ENCODE measurements at regions not wholly inside any gene's neighbourhood (a gene's known extent, or its start where the extent isn't known, plus 50 kb on each side); places are given as distances from the start of the nearest gene placed in this dataset.
A peak's percentile ranks its signal among the peaks of the same experiment; 100 is the strongest.

DNA sequence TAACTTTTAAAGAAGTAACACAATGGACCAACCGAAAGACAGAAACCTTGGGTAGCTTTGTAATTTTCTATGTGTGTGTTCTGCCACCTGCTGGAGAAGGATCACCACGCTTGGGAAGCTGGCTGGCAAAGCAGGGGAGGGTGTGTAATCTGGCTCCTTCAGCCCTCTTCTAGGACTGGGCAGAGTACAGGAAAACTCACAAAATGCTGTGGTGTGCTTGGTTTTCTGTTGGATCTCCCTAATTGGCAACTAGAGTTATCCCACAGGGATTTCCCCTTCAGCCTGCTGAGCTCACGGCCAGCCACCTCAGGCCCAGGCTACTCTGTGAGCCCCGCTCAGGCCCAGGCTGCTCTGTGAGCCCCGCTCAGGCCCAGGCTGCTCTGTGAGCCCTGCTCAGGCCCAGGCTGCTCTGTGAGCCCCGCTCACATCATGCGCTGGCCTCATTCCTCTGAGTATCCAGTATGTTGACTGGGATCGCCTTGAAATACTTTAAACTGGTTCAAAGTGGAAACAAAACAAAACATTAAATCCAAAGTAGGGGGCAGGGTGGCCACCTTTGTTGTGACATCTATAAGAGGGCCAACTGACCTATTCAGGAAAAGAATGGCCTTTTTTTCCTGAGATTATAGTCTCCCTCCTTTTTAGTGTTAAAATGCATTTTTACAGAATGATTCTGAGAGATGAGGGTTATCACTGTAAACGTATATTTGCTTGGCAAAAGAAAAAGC lies 52.0 kb upstream of the RNU6-8 start:
- no peak overlapping the region for H3K4me3 ChIP-seq (ENCODE audit: low read length)
- DNase-seq (ENCODE audit: low read depth): peak; percentile 78
- peak; percentile 87 for TF ChIP-seq CTCF (IDR thresholded peaks at IDR 0.05; ENCODE audit: insufficient read depth, low read depth, low read length, missing control alignments)

GRCh38 chr14:32255789-32256188 lies 52.7 kb upstream of the RNU6-8 start:
- no peak for TF ChIP-seq CTCF (IDR thresholded peaks at IDR 0.05; ENCODE audit: insufficient read depth, low read depth, low read length, missing control alignments)
- DNase-seq (ENCODE audit: low read depth): no peak
- no peak overlapping the region for H3K4me3 ChIP-seq (ENCODE audit: low read length)

GRCh38 chr14:32256576-32256975 lies 53.5 kb upstream of the RNU6-8 start:
- no peak overlapping the region for H3K4me3 ChIP-seq (ENCODE audit: low read length)
- no peak for DNase-seq (ENCODE audit: low read depth)
- no peak for TF ChIP-seq CTCF (IDR thresholded peaks at IDR 0.05; ENCODE audit: insufficient read depth, low read depth, low read length, missing control alignments)

DNA sequence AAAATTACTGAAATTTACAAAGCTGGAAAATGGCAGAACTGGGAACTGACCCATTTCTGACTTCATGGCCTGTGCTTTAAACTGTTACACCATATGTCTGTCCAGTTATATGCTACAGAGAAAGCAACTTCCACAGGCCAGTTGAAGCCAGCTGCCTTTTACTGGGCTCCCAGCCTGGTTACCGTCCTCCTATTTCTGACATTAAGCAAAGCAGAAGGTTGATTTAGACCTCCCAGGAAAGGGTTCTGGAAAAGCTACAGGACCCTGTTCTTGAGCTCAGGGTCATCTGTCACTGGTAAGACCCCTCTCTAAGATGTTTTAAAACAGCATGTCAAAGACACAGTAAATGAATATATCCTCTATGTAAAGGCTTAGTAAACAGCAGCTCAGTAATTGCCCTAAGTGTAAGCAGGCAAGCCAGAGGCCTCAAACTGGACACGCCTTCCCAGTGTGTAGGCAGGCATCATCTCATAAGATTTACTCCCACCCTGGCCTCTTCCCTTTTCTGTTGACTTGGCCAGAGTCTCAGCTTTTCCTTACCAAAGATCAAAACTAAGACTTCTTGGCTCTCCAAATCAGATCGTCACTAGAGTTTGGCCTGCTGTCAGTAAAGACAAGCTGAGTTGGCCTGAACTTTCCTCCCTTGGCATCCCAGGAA lies 55.4 kb upstream of the RNU6-8 start:
- no peak for TF ChIP-seq CTCF (IDR thresholded peaks at IDR 0.05; ENCODE audit: insufficient read depth, low read depth, low read length, missing control alignments)
- no peak for DNase-seq (ENCODE audit: low read depth)
- H3K4me3 ChIP-seq (ENCODE audit: low read length): no peak overlapping the region

DNA sequence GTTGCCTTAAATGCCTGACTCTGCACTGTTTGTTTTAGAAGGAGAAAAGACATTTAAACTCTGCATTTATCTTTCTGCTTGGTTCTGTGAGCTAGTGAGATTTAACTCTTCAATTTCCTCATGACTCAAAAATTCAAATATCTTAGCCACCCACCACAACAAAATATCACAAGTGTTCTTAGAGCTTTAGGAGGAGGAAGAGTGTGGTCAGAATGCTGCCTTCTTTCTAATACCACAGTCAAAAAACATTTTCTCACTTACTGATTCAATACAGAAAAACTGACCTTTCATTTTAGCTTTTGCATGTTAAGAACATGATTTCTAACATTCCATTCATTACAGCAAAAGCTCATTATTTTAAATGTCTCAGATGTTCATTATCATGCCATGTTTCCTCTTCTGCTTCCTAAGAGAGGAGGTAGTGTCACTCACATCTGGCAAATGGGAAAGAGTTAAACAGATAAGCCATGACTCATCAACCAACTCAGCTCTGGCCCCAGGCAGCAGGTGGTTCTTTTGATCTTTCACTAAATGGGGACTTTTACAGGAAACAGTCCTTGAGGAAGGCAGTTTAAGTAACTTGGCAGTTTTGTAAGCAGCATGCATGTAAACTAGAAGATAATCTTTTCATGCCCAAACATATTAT lies 56.4 kb upstream of the RNU6-8 start:
- TF ChIP-seq CTCF (IDR thresholded peaks at IDR 0.05; ENCODE audit: insufficient read depth, low read depth, low read length, missing control alignments): no peak
- H3K4me3 ChIP-seq (ENCODE audit: low read length): no peak overlapping the region
- peak; percentile 88 for DNase-seq (ENCODE audit: low read depth)

DNA sequence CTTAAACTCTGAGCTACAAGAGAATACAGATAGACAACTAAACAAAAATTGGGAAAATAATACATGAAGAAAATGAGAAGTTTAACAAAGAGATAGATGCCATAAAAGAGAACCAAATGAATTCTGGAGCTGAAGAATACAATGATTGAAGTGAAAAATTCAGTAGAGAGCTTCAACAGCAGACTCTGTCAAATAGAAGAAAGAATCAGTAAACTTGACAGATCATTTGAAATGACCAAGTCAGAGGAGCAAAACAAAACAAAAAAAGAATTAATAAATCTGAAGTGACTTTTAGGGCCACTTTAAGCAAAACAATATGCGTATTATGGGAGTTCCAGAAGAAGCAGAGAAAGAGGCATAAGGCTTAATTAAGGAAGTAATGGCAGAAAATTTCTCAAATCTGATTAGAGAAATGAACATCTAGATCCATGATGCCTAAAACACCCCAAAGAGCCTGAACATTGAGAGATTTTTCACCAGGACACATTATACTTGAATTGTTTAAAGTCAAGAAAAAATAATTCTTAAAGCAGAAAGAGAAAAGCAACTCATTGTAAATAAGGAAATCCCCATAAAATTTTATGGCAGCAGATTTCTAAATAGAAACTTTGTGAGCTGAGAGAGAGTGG lies 61.0 kb upstream of the RNU6-8 start:
- no peak for DNase-seq (ENCODE audit: low read depth)
- no peak for TF ChIP-seq CTCF (IDR thresholded peaks at IDR 0.05; ENCODE audit: insufficient read depth, low read depth, low read length, missing control alignments)
- H3K4me3 ChIP-seq (ENCODE audit: low read length): no peak overlapping the region
